T-helper 2 cell (primary cell): ENCODE measurements at regions not wholly inside any gene's neighbourhood (a gene's known extent, or its start where the extent isn't known, plus 50 kb on each side); places are given as distances from the start of the nearest gene placed in this dataset.

ENCODE experiments used
- DNase-seq, 5 experiments: peaks; one replicate each; pipeline versions ENCODE4 v3.0.0 to v3.0.0-alpha.2; 2012 to 2022

DNA sequence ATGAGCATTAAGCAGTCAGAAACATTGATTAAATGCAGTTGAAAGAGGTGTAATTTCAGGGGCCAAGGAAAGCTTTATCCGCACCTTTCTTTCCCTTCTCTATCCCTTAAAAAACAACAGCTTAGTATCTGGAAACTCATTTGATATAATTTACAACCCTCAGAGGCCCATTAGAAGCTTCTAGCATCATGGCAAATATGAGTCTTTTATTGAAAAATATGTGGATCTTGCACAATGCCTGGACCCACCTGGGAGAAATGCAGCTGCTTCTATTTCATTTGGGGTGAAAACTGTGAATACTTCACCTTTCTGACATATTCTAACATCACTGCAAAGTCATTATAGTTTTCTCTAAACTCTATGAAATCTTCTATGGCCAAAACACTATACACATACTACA lies 492.2 kb upstream of the PSMD7 start:
- no peak for DNase-seq

DNA sequence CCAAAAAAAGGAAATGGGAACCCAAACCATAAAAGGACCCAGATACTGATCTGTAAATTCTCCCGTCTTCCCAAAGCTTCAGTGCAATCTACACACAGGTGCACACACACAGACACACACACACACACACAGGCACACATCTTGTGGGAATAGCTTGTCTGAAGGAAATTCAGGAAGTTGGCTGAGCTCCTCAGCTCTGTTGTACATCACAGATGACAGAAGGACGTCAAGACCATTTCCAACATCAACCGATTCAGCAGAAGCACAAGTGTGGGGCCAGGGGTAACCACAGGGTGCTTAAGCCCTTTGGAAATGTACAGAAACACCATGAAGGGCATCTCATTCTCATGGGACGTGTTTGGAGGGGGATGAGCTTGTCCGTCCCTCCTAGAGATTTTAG lies 498.1 kb upstream of the PSMD7 start:
- DNase-seq = no peak

DNA sequence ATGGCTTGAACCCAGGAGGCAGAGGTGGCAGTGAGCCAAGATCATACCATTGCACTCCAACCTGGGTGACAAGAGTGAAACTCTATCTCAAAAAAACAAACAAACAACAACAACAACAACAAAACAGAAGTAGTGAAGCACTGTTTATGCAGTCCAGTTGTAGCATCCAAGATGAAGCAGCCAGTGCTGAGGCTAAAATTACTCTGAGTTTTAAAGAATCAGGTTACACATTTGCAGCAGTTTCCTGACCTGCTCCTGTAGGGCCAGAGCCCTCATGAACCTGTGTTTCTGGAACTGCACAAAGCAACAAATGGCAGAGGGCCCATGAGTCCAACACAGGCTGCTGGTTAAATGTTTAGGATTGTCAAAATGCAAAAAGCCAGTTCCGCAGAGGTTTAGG lies 499.5 kb upstream of the PSMD7 start:
- DNase-seq = no peak

DNA sequence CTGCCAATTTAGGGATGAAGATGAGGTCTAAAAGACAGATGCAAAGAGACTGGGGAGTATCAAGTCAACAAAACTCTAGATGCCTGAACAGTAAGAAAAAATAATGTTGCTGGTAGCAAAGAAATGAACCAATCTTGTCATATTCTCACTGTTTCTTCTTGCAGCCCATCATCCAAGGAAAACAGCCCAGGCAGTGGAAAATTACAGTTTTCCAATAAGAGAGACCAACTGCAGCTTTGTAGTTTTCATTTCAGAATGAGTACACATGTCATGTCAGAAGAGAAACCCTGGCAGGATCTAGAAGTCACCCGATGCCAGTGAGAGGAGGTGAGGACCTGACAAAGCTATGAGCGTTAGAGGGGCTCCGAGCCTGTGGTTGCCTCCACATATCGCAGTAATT lies 500.4 kb upstream of the PSMD7 start:
- DNase-seq = no peak

DNA sequence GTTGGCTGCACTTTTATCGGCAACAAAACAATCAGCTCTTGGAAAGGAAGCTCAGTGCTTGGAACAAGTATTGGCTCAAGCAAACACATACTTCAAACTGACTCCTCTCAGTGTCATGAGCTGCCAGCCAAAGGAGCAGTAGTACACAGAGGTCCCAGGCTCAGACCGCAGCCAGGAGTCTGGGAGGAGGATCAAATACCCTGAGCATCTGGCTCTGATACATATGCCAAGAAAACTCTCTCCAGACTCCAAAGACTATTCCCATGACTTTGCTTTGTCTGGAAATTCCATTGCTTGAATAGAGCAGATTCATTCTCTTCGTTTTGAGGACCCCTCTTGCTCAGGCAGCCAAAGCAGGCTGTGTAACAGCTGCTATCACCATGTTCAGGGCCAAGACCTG lies 501.6 kb upstream of the PSMD7 start:
- no peak for DNase-seq

DNA sequence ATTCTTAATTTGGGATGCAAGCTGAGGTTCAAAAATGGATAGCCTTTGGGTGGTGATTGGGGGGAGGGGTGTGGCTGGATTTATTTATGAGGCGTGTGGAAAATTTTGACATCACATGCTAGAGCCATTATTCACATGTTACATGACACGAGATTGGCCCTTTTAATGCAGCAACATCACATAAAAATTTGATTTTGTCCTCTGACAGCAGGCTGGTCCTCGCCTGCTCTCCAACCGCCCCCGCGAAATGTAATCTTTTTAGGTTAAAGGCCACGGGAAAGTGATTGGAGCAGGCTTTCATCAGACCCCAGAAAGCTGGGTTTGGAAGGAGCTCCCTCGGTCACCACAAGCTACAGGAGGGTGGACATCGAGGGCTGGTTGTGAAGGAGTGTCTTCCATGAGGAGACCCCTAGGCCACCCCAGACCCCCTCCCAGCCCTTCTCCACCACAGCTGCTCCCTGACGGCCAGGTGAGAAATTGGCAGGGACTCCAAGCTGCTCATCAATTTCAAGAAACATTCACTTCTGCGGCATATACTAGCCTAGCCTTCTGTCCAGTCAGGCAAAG lies 502.7 kb upstream of the PSMD7 start:
- DNase-seq = no peak

DNA sequence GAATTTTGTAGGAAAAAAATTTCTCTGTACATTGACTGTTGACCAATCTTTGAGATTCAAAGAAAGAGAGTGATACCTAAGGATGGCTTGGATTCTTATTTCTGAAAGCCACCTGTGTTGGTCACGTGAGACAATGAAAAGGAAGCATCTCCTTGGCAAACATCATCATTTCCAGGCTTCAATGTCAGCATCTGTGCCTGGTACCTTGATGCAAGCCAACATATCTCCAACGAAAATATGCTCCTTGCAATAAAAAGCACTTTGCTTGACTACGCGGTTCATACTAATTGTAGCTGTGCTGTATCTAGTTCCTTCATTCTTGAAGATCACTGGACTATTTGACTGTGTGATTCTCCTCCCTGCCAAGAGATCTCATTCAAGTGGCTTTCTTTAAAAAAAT lies 503.4 kb upstream of the PSMD7 start:
- DNase-seq = no peak

DNA sequence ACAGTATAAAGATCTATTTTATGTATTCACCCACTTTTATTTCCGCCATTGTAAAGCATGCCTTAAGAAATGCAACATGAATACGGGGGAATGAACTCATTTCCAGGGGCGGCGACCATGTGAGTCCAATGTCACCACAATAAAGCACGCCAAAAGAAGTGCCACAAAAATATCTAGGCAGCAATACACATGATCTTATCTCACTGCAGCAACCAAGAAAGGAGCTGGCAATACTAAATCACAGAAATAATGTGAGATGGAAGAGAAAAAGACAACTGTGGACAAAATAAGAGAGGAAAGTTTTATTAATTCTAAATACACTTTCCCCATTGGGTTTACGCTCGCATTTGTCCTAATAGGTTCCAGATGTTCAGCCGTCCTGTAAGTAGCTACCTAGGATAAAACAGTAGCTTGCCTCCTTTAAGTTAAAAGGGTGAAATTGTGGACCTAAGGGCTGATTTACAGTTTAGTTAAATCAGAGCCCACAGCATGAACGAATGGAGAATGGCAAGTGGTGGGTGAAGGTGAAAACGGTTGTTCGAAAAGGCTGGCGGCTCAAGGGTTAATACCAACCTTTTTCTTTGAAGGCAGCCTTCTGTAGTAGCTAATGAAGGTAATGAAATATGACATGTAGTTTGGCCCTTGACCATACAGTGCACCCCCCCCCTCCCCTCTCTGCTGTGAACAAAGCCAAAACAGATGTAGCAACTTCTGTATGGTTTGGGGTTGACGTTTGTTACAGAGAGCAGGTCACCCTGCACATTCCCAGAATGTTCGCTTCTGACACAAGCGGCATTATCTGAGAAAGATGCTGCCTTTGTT lies 504.2 kb upstream of the PSMD7 start:
- no peak for DNase-seq

DNA sequence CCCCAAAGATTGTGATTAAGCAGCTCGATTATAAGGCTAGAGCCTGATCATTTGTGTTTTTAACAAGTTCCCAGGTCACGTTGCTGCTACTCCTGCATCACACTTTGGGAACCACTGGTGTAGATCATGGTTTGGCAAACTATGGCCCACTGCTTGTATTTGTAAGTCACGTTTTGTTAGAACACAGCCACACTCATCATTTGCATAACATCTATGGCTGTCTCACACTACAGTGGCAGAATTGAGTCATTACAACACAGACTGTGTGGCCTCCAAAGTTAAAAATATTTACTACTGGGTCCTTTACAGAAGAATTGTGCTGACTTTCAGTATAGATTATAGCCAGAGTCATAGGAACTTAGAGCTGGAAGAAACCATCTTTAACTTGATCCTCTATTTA lies 515.3 kb upstream of the PSMD7 start:
- DNase-seq = no peak

DNA sequence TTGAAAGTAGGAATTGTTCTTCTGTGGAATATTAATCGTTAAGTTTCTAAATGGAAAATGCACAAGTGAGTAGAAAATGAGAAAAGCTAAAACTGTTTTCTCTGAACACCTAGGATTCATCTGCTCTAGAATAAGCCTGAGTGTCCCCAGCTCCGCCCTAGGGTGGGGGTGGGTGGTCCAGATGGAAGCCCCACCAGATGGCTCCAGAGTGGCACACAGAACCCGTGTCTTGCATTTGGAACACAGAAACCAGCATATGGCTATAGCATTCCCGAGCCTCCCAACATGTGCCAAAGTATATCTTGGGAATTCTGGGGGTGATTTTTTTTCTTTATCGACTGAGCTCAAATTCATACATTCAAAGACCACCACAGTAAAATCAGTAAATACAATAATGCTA lies 517.7 kb upstream of the PSMD7 start:
- no peak for DNase-seq

DNA sequence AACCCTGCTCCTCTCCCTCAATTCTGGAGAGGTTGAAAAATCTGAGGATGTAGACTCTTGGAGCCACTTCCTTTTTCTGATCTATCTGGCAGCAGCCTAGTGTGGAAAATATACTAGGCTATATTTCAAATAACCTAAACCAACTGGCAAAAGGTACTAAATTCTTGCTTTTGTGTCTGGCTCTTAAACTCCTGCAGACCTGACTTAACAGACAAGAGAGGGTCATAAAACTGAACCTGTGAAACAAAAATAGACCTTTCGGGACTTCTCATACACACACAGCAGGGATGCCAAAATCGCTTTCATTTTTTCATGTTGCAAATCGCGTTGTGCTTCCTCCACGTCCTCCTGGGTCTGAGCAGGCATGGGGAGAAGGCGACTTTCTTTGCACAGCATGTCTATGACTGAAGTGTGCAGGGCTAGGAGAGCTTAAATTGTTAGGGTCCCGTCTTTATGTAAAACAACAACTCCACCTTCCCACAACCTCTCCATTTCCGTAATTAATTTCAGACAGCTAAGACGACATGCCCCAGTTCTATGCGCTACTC lies 520.7 kb upstream of the PSMD7 start:
- no peak for DNase-seq

DNA sequence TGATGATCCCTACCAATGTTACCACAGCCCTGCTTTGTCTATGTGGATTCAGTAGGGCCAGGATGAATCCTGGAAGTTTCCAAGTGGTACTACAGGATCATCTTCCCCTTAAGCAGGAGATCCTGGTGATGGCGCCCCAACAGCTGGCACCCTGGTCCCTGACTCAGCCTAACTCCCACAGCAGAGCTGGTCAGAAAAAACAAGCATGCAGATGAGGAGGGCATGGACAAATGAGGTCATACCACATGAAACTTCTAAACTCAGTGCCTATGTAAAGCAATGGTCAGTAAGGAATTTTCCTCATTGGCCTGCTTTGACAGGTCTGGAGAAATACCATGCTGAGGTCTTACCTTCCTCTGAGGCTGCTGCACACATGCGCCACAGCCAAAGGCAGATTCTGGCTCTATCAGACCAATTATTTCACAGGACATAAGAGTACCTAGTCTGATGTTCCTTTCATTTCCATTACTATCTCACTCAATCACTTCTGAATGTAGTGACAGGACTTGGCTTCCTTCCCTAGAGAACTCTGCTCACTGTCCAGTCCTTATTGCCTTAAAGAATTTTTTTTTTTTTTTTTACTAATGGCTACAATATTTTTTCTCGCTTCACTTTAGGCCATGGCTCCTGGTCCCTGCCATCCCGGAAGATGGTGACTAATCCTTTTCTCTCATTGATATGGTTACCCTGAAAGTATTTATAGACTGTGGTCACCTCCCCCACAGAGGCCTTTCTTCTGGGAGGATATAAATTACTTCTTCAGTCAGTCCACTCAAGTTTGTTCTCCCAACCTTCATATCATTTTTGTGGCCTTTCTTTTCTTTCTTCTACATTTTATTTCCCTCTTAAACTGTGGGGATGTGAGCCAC lies 525.2 kb upstream of the PSMD7 start:
- no peak for DNase-seq

DNA sequence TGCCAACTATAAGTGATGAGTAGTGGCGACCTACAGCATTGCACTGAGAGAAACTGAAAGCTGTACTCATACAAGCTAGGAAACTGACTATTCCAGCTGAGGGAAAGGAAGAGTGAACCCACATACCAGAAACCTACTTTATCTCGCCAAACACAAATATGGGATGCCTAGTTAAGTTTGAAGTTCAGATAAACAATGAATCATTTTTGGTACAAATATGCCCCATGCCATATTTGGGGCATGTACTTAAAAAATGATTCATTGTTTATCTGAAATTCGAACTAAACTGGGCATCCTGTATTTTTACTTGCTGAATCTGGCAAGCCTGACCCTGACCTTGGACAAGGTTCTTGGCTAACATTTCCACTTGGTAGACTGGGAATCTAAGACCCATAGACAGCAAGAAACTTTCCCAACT lies 527.8 kb upstream of the PSMD7 start:
- no peak for DNase-seq

DNA sequence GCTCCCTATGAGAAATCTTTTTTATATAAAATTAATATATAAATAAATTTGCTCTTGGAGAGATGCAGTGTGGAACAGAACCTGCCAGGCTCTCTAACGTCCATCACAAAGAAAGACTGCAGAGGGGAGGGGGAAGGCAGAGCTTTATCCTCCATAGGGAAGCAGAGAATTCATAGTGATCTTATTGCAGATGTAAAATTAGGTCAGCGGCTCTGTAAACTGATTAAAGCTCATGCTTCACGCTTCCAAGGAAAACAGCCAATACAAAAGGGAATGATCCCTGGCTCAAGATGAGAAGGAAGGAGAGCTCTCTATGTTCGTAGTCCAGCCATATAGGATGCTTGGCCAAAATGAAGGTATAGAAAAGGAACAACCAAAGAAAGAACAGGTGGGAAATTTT lies 532.3 kb upstream of the PSMD7 start:
- no peak for DNase-seq

DNA sequence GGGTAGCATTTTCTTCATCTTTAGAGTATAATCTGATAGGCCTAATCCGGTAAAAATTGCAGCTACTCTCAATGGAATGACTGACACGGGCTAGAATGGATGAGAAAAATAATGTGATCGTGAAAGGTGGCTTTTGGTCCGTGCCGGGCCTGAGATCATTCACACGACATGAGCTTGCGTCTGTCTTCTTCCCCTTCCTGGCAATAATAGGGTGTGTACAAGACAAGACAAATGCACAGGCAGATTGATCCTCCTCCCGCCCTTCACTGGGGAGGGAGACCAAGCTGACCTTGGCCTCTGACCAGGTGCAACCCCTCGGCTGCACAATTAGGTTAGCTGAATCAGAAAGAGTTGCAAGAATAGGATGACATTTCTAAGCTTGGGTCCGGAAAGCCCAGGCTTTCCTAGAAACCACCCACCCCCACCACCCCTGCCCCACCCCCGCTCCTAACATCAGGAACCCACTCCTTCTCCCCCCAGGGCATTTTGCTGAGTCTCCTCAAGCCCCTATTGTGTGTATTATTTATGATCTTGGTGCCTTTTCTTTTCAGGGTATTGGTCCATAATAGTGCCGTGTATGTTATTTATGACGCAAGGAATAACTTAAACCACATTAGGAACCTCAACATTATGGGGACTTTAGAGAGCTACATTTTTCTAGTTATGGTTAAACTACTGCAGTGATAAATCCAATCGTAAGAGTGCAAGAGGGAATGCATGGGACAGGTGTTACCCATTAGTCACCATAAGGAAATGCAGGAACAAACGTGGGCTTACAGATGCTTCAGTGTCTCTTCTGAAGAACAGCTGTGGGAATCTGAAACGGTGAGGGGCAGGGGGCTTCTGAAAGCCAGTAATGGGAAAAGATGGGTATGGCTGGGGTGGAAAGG lies 540.1 kb upstream of the PSMD7 start:
- DNase-seq = no peak

DNA sequence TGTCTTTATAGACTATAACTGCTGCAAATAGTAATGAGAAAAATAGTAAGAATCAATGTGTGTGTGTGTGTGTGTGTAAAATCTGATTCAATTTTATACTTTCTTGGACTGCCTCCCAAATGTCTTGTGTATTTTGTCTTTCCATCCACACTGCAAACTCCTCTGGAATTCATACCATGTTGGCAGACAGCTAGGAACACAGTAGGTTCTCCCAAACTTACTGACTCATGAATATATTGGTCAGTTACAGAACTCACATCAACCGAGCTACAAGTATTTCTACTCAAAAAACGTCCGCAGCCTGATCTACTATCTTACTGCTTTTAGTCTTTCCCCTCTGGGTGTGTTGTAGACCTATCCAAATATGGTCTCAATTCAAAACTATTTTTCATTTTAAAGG lies 542.7 kb upstream of the PSMD7 start:
- no peak for DNase-seq

DNA sequence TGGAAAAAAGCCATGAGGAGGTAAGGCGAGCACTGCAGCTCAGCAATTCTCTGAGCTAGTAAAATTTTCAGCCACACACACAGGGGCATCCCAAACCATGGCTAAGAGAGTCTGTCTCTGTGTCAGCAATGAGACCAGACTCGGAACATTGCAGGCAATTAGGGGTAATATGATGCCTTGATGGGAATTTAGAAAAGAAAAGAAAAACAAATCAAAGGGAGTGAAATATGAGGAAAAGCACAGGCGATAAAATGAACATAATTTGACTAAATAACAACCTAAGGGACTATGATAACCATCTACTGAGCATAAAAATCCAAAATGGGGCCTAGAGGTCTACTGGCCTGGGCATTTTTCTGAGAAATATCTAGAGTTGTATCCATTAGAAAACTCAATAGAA lies 546.0 kb upstream of the PSMD7 start:
- DNase-seq = no peak

DNA sequence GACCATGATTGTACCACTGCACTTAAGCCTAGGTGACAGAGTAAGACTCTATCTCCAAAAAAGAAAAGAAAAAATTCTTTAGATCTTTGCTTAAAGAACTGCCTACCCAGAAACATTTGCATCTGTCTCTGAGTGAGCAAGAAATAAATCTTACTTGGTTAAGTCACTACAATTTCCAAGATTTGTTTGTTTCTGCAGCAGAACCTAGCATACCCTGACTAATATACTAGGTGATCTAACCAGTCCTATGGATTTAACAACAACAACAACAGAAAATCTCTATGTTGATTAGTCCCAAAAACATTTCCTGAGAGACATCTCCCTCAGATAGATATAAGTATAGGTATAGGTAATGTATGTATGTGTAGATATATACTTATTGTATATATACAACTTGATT lies 549.3 kb upstream of the PSMD7 start:
- no peak for DNase-seq

DNA sequence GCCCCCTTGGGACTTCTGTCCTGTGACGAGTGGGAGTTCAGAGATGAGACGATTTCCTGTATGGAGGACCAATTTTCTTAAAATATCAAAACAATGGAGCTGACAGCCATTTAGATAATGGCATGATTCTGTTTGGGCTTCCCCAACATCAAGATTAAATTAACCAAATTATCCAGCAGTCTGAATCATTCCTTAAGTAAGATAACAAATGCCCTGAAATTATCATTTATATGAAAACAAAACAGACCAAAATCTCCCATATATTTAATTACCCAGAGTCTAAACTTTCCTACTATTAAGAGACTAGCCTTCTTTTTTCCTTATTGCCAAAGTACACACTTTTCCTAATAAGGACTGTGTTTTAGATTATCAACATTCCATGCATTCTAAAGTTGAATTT lies 550.1 kb upstream of the PSMD7 start:
- no peak for DNase-seq

DNA sequence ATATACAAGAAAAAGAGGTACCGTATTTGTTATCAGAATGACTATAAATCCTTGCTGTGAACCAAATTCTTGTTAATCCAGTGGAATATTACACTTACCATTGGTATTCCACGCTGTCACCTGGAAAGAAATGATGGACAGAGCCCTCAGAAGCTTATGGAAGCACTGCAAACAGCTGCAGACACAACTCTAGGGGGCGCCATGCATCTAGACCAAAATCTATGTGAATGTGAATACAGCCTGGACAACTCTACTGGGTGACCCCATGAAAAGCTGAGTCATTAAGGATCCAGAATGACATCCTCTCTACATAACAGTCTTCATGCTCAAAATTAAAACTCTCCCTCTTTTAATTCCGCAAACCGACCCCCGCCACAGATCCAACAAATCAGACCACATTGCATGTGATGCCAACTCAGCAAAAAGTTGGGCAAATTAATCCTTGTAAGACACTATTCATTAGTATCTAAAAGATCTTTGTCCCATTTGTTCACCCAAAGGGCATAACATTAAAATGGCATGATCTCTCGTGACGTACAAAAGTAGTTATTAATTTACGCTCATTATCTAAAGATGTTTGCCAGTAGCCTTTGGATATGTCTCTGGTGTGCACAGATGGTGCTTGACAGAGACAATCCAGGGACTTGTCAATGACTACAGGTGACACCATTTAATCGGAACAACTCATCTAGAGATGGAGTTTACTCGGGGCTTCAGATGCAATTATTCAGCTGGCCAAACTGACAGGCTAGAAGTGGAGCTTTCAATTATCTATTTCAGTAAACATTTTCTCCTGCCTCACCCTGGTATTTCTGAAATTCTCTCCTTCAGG lies 552.7 kb upstream of the PSMD7 start:
- no peak for DNase-seq

DNA sequence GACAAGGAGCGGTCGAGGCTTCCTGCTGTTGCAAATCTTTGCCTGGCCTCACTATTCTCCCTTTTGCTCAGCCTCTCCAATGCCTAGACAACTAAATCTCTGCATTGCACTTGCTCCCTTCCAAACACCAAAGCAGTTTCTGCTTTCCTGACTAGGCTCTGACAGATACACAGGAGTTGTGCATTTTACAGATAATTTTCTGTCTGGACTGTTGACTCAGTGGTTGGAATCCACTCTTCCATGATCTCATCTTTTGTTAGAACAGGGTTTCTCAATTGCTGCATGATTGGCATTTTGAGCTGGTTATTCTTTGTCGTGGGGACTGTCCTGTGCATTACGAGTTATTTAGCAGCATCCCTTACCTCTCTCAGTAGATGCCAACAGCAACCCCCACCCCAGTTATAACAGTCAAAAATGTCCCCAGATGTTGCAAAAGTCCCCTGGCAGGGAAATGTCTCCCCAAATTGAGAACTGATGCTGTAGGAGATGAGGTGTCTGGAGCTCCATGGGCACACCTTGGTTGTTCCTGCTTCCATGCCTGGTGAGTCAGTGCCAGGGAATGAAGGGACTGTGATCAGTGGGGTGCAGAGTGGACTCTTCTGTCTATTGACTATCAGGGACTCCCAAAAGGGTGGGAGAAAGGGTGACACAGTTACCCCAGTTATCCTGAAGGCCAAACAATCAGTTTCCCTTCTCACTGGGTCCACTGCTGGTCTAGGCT lies 557.4 kb upstream of the PSMD7 start:
- DNase-seq = no peak
